WERI-Rb-1 (cell line): ENCODE measurements at regions not wholly inside any gene's neighbourhood (a gene's known extent, or its start where the extent isn't known, plus 50 kb on each side); places are given as distances from the start of the nearest gene placed in this dataset.
"Not testable (repeated sequence)": the region's sequence is repeated elsewhere in the genome, so short reads cannot be mapped to it uniquely, and the experiment has no call there.

Source experiments
- DNase-seq: peaks from one replicate; pipeline ENCODE4 v3.0.0-alpha.2; 2020
- H3K27ac ChIP-seq: fragments of 250-450 bp; sonication (Bioruptor Pico); 2 replicates; pipeline ENCODE4 v1.5.1; 2020; ENCODE audit warnings: mild to moderate bottlenecking, moderate library complexity
- H3K27me3 ChIP-seq: fragments of 250-450 bp; sonication (Bioruptor Pico); 2 replicates; pipeline ENCODE4 v1.5.1; 2021; ENCODE audit warnings: mild to moderate bottlenecking, low read depth, moderate library complexity; ENCODE audit not compliant: insufficient read depth, severe bottlenecking
- H3K36me3 ChIP-seq: fragments of 250-450 bp; sonication (Bioruptor Pico); 2 replicates; pipeline ENCODE4 v1.5.1; 2020; ENCODE audit warnings: mild to moderate bottlenecking, moderate library complexity
- H3K4me3 ChIP-seq: 2 replicates; pipeline ENCODE4 v1.5.1; 2011; ENCODE audit warnings: low read depth, mild to moderate bottlenecking, control low read depth, low read length
- H3K9me3 ChIP-seq: fragments of 250-450 bp; sonication (Bioruptor Pico); 2 replicates; pipeline ENCODE4 v1.5.1; 2021; ENCODE audit warnings: mild to moderate bottlenecking, moderate library complexity; ENCODE audit not compliant: severe bottlenecking
- CTCF ChIP-seq: IDR thresholded peaks from 2 replicates; pipeline ENCODE4 v1.5.1; 2011; ENCODE audit warnings: low read depth, mild to moderate bottlenecking, control low read depth, inconsistent platforms, low read length

- H3K27me3 ChIP-seq = no peaks in the 10 kb centered on the region
These were observed 100.8 kb upstream of the TLE1 start for GRCh38 chr9:81790166-81790565.

GRCh38 chr9:81791076-81791475 lies 101.7 kb upstream of the TLE1 start:
- Histone ChIP-seq H3K4me3 (no peak overlapping the region), H3K27me3 (no peaks in the 10 kb centered on the region), H3K9me3 (peaks cover 9% of the 10 kb centered on the region), H3K27ac (no peak overlapping the region), H3K36me3 (no peaks in the 10 kb centered on the region)
- TF ChIP-seq CTCF = no peak
- peak; percentile 82 for DNase-seq

More at GRCh38 chr9:81790166-81790565, 100.8 kb upstream of the TLE1 start:
- Histone ChIP-seq H3K9me3 (peaks cover 9% of the 10 kb centered on the region), H3K36me3 (no peaks in the 10 kb centered on the region), H3K27ac (no peak overlapping the region), H3K4me3 (no peak overlapping the region)
- no peak for DNase-seq
- no peak for TF ChIP-seq CTCF

- no peaks in the 10 kb centered on the region for H3K27me3 ChIP-seq
- DNase-seq = no peak
- H3K36me3 ChIP-seq = no peaks in the 10 kb centered on the region
- no peak overlapping the region for H3K27ac ChIP-seq
- H3K4me3 ChIP-seq = no peak overlapping the region
- H3K9me3 ChIP-seq = no peaks in the 10 kb centered on the region
- no peak for TF ChIP-seq CTCF
These were observed 109.3 kb upstream of the TLE1 start for GRCh38 chr9:81798606-81799005.

- H3K9me3 ChIP-seq = no peaks in the 10 kb centered on the region
- no peaks in the 10 kb centered on the region for H3K27me3 ChIP-seq
- no peak for TF ChIP-seq CTCF
- DNase-seq = no peak
- H3K36me3 ChIP-seq = no peaks in the 10 kb centered on the region
- H3K4me3 ChIP-seq = no peak overlapping the region
- H3K27ac ChIP-seq = no peak overlapping the region
These were observed 111.8 kb upstream of the TLE1 start for GRCh38 chr9:81801190-81801589.

GRCh38 chr9:81804306-81804705 lies 115.0 kb upstream of the TLE1 start:
- H3K4me3 ChIP-seq = no peak overlapping the region
- no peak overlapping the region for H3K27ac ChIP-seq
- no peak for TF ChIP-seq CTCF
- H3K36me3 ChIP-seq = no peaks in the 10 kb centered on the region
- no peaks in the 10 kb centered on the region for H3K9me3 ChIP-seq
- no peaks in the 10 kb centered on the region for H3K27me3 ChIP-seq
- DNase-seq = no peak

GRCh38 chr9:81811688-81812087 lies 116.5 kb upstream of the SPATA31D4 start:
- H3K27me3 ChIP-seq, H3K9me3 ChIP-seq, H3K4me3 ChIP-seq, H3K27ac ChIP-seq, H3K36me3 ChIP-seq, DNase-seq: not testable (repeated sequence)
